ENCODE measurements at regions not wholly inside any gene's neighbourhood (a gene's known extent, or its start where the extent isn't known, plus 50 kb on each side); places are given as distances from the start of the nearest gene placed in this dataset.

DNA sequence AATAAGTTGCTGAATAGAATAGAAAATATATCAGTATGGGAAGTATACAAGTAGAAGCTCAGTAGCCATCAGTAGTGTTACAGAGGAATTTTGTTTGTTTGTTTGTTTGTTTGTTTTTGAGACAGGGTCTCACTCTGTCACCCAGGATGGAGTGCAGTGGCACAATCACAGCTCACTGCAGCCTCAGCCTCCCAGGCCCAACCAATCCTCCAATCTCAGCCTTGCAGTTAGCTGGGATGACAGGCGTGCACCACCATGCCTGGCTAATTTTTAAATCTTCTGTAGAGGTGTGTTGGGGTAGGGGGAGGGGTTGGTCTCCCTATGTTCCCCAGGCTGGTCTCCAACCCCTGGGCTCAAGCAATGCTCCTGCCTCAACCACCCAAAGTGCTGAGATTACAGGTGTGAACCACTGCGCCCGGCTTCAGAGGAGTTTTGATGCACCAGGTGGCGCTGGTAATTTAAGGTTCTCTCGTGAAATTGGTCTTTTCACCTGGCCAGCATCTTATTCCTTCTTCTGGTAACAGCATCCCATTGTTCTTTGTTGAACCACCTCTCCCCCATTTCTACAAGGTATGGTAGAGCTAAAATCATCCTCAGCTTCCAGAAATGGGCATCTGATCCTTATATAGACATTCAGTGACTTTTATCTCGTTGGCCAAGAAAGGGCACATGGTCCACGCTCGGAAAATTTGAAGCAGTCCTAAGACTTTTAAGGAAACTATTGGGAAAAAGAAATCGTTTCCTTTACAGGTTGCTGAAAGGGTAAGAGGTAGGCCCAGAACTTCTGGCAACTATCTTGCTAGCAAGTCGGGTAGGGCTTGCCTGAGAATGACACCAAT, 157.1 kb downstream of the ARRDC3 start:
- Histone ChIP-seq H3K36me3 (no peaks in the 10 kb centered on the region), H3K27ac (no peak overlapping the region), H3K4me1 (no peaks in the 10 kb centered on the region), H3K27me3 (no peaks in the 10 kb centered on the region), H3K9me3 (no peaks in the 10 kb centered on the region), H3K4me3 (no peak overlapping the region)
- peak in 1 of 2 donors; percentile 59 for DNase-seq
- no peak for TF ChIP-seq POLR2AphosphoS5 (IDR thresholded peaks at IDR 0.05)
- TF ChIP-seq, protein P1, sequence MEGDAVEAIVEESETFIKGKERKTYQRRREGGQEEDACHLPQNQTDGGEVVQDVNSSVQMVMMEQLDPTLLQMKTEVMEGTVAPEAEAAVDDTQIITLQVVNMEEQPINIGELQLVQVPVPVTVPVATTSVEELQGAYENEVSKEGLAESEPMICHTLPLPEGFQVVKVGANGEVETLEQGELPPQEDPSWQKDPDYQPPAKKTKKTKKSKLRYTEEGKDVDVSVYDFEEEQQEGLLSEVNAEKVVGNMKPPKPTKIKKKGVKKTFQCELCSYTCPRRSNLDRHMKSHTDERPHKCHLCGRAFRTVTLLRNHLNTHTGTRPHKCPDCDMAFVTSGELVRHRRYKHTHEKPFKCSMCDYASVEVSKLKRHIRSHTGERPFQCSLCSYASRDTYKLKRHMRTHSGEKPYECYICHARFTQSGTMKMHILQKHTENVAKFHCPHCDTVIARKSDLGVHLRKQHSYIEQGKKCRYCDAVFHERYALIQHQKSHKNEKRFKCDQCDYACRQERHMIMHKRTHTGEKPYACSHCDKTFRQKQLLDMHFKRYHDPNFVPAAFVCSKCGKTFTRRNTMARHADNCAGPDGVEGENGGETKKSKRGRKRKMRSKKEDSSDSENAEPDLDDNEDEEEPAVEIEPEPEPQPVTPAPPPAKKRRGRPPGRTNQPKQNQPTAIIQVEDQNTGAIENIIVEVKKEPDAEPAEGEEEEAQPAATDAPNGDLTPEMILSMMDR (IDR thresholded peaks at IDR 0.05) = peak in 4 of 6 experiments; percentile 21 to 56 (median 46)
- peak; percentile 26 to 51 for ATAC-seq (ENCODE audit: low FRiP score in 2 of 2)
- 69 to 70% methylated on average over 10 of the region's 10 CpGs for WGBS, 2 donors

DNA sequence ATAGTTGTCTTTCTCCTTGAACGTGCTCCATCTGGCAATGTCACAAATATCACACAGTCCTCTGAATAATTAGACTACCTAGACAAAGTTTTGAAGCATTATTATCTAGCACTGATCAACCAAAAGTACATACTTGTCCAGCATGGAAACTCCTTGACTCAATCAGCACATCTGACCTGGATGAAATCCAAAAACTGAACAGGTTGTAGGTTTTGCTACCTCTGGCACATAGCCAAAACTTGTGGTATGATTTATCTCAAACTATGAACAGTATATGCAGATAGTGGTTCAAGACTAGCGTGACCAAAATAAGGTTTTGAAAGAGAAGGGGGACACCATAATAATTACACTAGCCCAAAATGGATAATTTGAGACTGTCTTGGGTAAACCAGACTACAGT, 158.1 kb downstream of the ARRDC3 start:
- H3K36me3 ChIP-seq = no peaks in the 10 kb centered on the region
- H3K9me3 ChIP-seq = no peaks in the 10 kb centered on the region
- WGBS, 2 donors = 73 to 74% methylated on average over 2 of the region's 2 CpGs
- TF ChIP-seq POLR2A (IDR thresholded peaks at IDR 0.05) = no peak
- TF ChIP-seq EP300 (IDR thresholded peaks at IDR 0.05) = no peak
- TF ChIP-seq POLR2AphosphoS5 (IDR thresholded peaks at IDR 0.05) = no peak
- TF ChIP-seq, protein P1 (IDR thresholded peaks at IDR 0.05) = no peak
- H3K27me3 ChIP-seq = no peaks in the 10 kb centered on the region
- no peak for DNase-seq
- no peak overlapping the region for H3K4me3 ChIP-seq
- ATAC-seq (ENCODE audit: low FRiP score in 2 of 2) = no peak
- H3K27ac ChIP-seq = no peak overlapping the region
- peaks cover 0 to 1% (median 0%) of the 10 kb centered on the region in 4 donors for H3K4me1 ChIP-seq

DNA sequence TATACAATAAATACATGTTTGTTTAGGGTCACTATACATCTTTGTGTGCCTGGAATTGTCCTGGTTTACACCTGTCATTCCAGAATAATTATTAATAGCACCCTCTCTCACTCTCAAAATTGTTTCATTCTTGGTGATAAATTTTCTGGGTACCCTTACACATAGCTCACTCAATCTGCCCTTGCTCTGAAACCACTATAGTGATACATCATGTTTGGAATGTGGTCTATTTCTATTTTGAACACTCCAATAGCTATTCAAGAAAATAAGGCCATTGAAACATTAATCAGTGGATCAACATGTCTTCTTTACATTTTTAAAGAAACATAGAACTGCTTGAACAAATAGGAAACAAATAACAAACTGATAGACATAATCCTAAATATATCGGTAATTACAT, 158.7 kb downstream of the ARRDC3 start:
- no peaks in the 10 kb centered on the region for H3K9me3 ChIP-seq
- 92 to 94% methylated on average over 1 of the region's 1 CpG for WGBS, 2 donors
- no peaks in the 10 kb centered on the region for H3K27me3 ChIP-seq
- no peak for ATAC-seq (ENCODE audit: low FRiP score in 2 of 2)
- no peak for DNase-seq
- H3K36me3 ChIP-seq = no peaks in the 10 kb centered on the region
- H3K4me3 ChIP-seq = no peak overlapping the region
- H3K27ac ChIP-seq = no peak overlapping the region
- H3K4me1 ChIP-seq = peaks cover 0 to 6% (median 4%) of the 10 kb centered on the region in 4 donors
- TF ChIP-seq EP300 (IDR thresholded peaks at IDR 0.05) (no peak), POLR2AphosphoS5 (IDR thresholded peaks at IDR 0.05) (no peak), POLR2A (IDR thresholded peaks at IDR 0.05) (no peak)
- TF ChIP-seq, protein P1 (IDR thresholded peaks at IDR 0.05) = no peak

DNA sequence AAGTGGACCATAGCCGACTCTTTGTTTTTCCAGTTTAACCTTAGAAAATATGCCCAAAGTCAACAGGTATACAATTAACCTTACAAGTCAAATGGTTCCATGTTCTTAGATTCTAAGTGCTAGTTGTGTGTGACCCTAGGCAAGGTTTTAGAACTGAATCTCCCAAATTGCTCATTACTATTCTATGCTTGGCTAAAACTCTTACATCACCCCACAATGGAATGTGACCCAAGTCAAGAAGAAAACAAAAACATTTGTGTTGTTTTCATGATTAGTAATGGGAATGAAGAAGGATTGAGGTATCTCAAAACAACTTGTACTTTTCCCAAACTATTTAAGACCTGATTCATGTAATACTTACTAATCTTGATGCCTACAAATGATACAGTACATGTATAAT, 159.2 kb downstream of the ARRDC3 start:
- WGBS, 2 donors = 92 to 96% methylated on average over 1 of the region's 1 CpG

More for the DNA sequence above, 159.2 kb downstream of the ARRDC3 start:
- no peaks in the 10 kb centered on the region for H3K27me3 ChIP-seq
- H3K9me3 ChIP-seq = no peaks in the 10 kb centered on the region
- DNase-seq (no peak), ATAC-seq (ENCODE audit: low FRiP score in 2 of 2) (no peak)
- no peak overlapping the region for H3K27ac ChIP-seq
- peaks cover 0 to 10% (median 8%) of the 10 kb centered on the region in 4 donors for H3K4me1 ChIP-seq
- no peaks in the 10 kb centered on the region for H3K36me3 ChIP-seq
- TF ChIP-seq EP300 (IDR thresholded peaks at IDR 0.05) (no peak), POLR2AphosphoS5 (IDR thresholded peaks at IDR 0.05) (no peak), POLR2A (IDR thresholded peaks at IDR 0.05) (no peak)
- TF ChIP-seq, protein P1 (IDR thresholded peaks at IDR 0.05) = no peak
- no peak overlapping the region for H3K4me3 ChIP-seq

Data from upper lobe of left lung (tissue), 6 donors.